Left ventricle myocardium inferior (tissue), 1 donor: ENCODE measurements at regions not wholly inside any gene's neighbourhood (a gene's known extent, or its start where the extent isn't known, plus 50 kb on each side); places are given as distances from the start of the nearest gene placed in this dataset.

ENCODE experiments used
- DNase-seq: peaks from one replicate; pipeline ENCODE4 v3.0.0-alpha.2; 2020
- H3K27ac ChIP-seq: fragments of 200-600 bp; replicated peaks from 2 replicates; pipeline ENCODE4 v1.8.0; 2021
- H3K27me3 ChIP-seq: fragments of 200-600 bp; 2 replicates; pipeline ENCODE4 v1.8.0; 2021; ENCODE audit warnings: low read depth
- H3K36me3 ChIP-seq: fragments of 200-600 bp; 2 replicates; pipeline ENCODE4 v1.8.0; 2021
- H3K4me1 ChIP-seq: fragments of 200-600 bp; 2 replicates; pipeline ENCODE4 v1.8.0; 2021
- H3K4me3 ChIP-seq: fragments of 200-600 bp; 2 replicates; pipeline ENCODE4 v1.8.0; 2021; ENCODE audit warnings: mild to moderate bottlenecking, moderate library complexity
- H3K9me3 ChIP-seq: fragments of 200-600 bp; replicated peaks from 2 replicates; pipeline ENCODE4 v1.8.0; 2021
- CTCF ChIP-seq: fragments of 200-600 bp; IDR thresholded peaks from 2 replicates; pipeline ENCODE4 v1.8.0; 2021; ENCODE audit warnings: antibody characterized with exemption, mild to moderate bottlenecking, borderline replicate concordance
- intact Hi-C: fragments of 100-400 bp; cut with micrococcal nuclease; formaldehyde crosslinking; loops from one replicate; pipeline ENCODE4 v1.11.0; 2022
- donor health status: DM: no; HTN: yes; CAD: no; lungs with severe emphysema.

- Histone ChIP-seq H3K36me3 (no peaks in the 10 kb centered on the region), H3K27ac (no peak overlapping the region)
Observed at GRCh38 chr16:26531290-26531730, 535.4 kb upstream of the C16orf82 start.

GRCh38 chr16:26532456-26532855 lies 534.3 kb upstream of the C16orf82 start:
- no peak for TF ChIP-seq CTCF
- Histone ChIP-seq H3K9me3 (peaks cover 19% of the 10 kb centered on the region), H3K27me3 (no peaks in the 10 kb centered on the region), H3K4me1 (no peaks in the 10 kb centered on the region), H3K27ac (no peak overlapping the region), H3K4me3 (no peak overlapping the region), H3K36me3 (no peaks in the 10 kb centered on the region)
- intact Hi-C loops: no loop called here
- DNase-seq: no peak

More at GRCh38 chr16:26531290-26531730, 535.4 kb upstream of the C16orf82 start:
- no peak for DNase-seq
- no peaks in the 10 kb centered on the region for H3K27me3 ChIP-seq
- H3K9me3 ChIP-seq: peaks cover 19% of the 10 kb centered on the region
- H3K4me3 ChIP-seq: no peak overlapping the region
- intact Hi-C loops: no loop called here
- no peak for TF ChIP-seq CTCF
- H3K4me1 ChIP-seq: no peaks in the 10 kb centered on the region

GRCh38 chr16:26542198-26542597 lies 524.5 kb upstream of the C16orf82 start:
- intact Hi-C loops: no loop called here
- no peaks in the 10 kb centered on the region for H3K36me3 ChIP-seq
- DNase-seq: no peak
- H3K9me3 ChIP-seq: no peaks in the 10 kb centered on the region
- H3K4me1 ChIP-seq: no peaks in the 10 kb centered on the region
- no peak for TF ChIP-seq CTCF
- H3K27ac ChIP-seq: no peak overlapping the region
- peaks cover 12% of the 10 kb centered on the region for H3K27me3 ChIP-seq
- no peak overlapping the region for H3K4me3 ChIP-seq

- no peak for DNase-seq
- Histone ChIP-seq H3K4me3 (no peak overlapping the region), H3K4me1 (no peaks in the 10 kb centered on the region), H3K36me3 (no peaks in the 10 kb centered on the region), H3K27ac (no peak overlapping the region), H3K27me3 (peaks cover 12% of the 10 kb centered on the region), H3K9me3 (no peaks in the 10 kb centered on the region)
- intact Hi-C loops: no loop called here
- no peak for TF ChIP-seq CTCF
Observed at GRCh38 chr16:26546573-26546972, 520.2 kb upstream of the C16orf82 start.

- Histone ChIP-seq H3K4me1 (no peaks in the 10 kb centered on the region), H3K27ac (no peak overlapping the region), H3K4me3 (no peak overlapping the region), H3K9me3 (no peaks in the 10 kb centered on the region), H3K36me3 (no peaks in the 10 kb centered on the region), H3K27me3 (peaks cover 12% of the 10 kb centered on the region)
- TF ChIP-seq CTCF: no peak
- intact Hi-C loops: no loop called here
- DNase-seq: no peak
Observed at GRCh38 chr16:26547681-26548080, 519.0 kb upstream of the C16orf82 start.
